NK-92 treated with Interleukin-12 subunit alpha and Interleukin-12 subunit beta, amount 100 ng/mL, for 24 hours (cell line): ENCODE measurements at regions not wholly inside any gene's neighbourhood (a gene's known extent, or its start where the extent isn't known, plus 50 kb on each side); places are given as distances from the start of the nearest gene placed in this dataset.
A peak's percentile ranks its signal among the peaks of the same experiment; 100 is the strongest.
"Not testable (repeated sequence)": the region's sequence is repeated elsewhere in the genome, so short reads cannot be mapped to it uniquely, and the experiment has no call there.

Source experiments
- DNase-seq: peaks from one replicate; lab custom pipeline; 2025; lab: John Stamatoyannopoulos, UW

DNA sequence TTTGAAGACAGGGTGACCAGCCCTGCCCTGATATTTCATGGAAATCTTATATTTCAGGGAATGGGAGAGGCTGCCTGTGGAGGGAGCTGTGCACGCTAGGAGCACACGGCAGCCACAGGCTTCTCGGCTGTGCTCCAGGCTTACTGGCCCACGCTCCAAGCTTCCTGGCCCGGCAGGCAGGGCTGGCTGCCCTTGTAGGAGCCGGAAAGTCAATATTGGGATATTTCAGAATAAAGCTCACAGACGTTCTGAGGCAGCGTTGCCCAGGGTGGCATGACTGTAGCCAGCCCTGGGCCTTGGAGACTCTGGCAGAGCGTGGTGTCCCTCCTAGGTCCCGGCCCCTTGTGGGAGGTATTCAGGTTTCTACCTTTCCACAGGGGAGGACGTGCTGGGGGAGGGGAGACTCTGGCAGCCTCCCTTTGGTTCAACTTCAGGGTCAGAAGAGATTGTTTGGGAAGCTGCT is 95.6 kb downstream of the NPIPB11 start:
- no peak for DNase-seq

DNA sequence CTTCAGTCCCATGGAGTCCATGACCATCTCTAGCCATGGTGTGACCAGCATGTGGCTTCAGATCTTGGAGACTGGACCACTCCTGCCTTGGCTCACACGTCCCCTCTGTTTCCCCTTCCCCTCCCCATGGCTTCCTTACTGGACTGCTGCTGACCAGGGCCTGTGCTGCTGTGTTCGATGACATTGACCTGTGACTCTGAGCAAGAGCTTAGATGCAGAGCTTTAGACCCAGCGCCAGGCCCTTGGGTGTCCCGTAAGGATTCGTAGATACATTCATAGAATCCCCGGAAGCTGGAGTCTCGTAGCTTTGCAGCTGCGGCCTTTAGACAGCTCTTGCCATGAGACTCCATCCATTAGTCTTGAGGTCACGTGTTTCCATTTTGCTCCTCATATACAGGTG is 96.3 kb downstream of the NPIPB11 start:
- not testable (repeated sequence) for DNase-seq

DNA sequence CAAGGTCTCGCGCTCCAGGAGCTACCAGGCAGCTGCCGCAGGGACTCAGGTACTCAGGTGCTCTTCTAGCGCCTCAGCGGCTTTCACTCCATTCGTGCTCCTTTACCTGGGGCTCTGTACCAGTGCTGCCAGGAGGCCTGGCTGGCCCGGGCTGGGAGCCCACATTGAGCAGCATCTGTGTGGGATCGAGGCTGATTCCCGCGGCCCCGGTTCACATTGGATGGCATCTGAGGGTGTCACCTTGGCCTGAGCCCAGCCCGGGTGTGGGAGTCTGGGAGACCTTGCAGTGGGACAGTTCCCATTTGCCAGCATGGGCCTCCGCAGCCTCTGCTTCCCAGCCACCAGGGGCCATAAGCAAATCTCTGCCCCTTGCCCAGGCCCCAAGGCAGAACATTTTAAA is 96.9 kb downstream of the NPIPB11 start:
- DNase-seq: not testable (repeated sequence)

DNA sequence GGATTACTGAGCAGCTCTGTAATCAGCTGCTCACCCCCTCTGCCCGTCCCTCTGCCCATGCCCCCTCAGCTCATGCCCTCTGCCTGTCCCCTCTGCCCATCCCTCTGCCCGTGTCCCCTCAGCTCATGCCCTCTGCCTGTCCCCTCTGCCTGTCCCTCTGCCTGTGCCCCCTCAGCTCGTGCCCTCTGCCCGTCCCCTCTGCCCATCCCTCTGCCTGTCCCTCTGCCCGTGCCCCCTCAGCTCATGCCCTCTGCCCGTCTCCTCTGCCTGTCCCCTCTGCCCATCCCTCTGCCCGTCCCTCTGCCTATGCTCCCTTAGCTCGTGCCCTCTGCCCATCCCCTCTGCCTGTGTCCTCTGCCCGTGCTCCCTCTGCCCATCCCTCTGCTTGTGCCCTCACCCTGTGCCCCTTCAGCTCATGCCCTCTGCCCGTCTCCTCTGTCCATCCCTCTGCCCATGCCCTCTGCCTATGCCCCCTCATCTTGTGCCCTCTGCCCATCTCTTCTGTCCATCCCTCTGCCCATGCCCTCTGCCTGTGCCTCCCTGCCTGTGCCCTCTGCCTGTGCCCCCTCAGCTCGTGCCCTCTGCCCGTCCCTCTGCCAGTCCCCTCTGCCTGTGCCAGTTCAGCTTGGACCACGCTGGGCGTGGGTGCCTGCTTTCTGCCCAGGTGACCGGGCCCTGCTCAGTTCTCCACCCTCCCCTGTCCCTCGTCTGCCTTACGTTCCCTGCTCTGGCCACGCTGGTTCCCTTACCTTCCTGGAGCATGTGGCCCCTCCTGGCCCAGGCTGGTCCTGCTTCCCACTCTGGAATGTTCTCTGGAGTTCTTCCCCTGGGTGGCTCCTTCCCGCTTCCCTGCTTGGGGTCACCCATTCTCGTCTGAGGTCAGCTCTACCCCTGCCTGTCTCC is 97.6 kb downstream of the NPIPB11 start:
- no peak for DNase-seq

DNA sequence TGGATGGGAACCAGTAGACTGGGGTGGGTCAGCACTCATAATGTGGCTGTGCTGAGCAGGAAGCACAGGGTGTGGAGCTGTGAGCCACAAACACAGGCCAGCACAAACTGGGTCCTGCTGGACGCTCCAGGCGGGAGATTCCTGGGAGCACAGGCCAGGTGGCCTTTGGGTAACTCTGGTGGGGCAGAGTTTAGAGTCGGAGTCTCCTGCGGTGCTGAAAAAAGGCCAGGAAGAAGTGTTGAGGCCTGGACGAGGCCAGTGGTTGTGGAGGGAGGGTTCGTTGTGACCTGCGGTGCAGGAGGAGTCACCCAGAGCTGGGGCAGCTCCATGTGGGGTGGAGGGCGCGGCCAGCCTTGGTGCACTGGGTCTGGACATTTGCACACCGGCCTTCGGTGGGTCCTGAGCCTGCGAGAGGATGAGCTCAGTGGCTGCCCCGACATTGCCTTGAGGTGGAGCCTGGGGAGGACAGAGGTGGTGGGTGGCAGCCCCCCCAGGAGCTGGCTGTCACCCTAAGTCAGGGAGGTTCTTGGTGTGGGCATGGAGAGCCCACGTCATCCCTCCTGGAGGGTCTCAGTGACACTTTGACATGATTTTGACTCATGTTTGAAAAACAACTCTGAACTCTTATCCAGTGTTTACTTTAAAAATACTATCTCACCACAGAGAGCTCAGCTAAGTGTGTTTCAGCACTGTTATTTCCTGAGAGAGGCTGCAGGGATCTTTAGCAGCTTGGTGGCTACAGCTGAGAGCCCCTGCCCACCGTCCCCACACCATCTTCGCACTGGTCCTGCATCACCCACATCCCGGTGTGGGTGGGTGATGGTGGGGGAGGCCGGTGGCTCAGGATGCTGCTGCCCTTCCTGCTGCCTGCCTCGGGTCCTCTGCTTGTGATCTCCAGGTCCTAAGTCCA is 98.7 kb downstream of the NPIPB11 start:
- DNase-seq: no peak

DNA sequence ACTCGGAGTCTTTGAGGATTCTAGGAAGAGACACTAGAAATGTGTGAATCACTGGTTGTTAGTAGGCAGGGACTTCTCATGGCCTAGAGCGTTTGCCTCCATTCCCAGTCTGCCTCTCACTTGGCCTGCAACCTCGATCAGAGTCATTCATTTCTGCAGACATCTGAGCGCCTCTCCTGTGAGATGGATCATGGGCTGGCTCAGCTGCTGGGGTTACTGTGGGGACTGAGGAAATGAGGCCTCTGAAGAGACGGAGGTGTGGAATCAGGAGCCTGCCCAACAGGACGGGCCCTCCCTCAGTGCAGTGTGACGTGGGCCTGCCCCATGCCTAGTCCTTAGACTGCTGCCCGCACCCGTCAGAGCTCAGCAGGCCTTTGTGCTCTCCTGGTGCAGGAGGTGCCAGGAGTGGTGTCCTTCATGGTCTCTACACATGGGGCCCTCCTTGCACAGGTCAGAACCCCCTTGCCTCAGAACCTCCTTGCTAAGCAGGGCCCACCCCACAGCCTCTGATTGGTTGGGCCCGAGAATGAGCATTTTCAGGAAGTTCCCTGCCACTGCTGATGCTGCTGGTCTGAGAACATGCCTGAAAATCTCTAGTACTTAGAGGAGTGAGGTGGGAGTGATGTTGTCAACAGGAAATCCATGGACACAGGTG is 99.4 kb downstream of the NPIPB11 start:
- DNase-seq: no peak

DNA sequence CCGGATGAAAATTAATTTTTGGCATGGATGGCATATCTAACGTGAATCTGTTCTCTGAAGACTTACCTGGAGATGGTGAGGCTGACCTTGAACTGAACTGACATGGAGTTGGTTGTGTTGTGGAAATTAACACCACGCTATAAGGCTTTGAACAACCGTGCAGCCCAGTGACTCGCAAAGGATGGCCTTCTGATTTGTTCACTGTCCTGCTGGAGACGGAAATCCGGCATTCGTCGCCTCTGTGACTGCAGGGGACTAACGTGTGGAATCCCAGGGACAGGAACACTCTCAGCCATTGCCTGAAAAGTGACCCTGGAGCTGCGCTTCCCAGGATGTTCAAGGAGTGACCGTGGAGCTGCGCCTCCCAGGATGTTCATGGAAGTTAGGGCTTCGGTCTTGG is 100.3 kb downstream of the NPIPB11 start:
- DNase-seq: no peak

DNA sequence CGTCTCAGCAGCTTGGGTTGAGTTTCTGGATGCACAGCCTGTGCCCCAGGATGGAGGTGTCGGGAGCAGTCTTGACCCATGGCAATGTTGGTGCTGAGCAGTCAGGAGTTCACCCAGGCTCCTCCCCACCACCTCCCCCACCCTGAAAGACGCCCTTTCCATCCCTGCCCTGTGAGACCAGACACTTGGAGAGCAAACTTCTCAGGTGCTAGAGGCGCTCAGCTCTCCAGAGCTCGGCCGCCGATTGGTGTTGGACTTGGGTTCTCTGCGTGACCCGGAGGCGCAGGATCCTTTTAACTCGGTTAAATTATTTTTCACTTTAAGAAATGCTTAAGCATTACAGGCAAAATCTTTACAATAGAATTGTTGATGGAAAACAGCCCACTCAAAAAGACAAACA is 101.5 kb downstream of the NPIPB11 start:
- DNase-seq: not testable (repeated sequence)

DNA sequence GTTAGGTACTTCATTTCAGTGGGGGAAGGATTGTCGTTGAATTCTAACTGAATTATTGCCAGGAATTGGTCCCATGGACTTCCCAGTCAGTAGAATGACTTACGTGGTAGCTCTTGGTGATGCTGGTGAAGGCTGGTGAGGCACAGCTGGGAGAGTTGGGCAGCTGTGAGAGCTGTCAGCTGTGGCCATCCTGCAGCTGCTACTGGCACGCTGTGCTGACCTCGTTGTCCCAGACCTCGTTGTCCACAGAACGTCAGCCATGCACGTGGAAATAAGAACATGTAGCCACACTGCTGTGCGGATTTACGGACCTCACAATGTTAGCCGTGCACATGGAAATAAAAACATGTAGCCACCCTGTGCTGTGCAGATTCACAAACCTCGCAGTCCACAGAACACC is 102.3 kb downstream of the NPIPB11 start:
- DNase-seq: no peak

DNA sequence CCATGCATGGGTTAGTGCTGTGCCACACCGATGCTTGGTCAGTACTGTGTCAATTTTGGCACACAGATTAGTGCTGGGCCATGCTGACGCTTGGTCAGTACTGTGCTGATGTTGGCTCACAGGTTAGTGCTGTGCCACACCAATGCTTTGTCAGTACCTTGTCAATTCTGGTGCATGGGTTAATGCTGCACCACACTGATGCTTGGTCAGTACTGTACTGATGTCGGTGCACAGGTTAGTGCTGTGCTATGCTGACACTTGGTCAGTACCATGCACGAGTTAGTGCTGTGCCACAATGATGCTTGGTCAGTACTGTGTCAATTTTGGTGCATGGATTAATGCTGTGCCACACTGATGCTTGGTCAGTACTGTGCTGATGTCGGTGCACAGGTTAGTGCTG is 103.0 kb downstream of the NPIPB11 start:
- DNase-seq: no peak

DNA sequence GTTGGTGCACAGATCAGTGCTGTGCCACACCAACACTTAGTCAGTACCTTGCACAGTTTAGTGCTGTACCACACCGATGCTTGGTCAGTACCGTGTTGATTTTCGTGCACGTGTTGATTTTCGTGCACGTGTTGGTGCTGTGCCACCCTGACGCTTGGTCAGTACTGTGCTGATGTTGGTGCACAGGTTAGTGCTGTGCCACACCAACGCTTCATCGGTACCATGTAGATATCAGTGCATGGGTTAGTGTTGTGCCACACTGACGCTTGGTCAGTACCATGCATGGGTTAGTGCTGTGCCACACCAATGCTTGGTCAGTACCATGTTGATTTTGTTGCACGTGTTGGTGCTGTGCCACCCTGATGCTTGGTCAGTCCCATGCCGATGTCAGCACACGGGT is 103.5 kb downstream of the NPIPB11 start:
- DNase-seq: no peak

DNA sequence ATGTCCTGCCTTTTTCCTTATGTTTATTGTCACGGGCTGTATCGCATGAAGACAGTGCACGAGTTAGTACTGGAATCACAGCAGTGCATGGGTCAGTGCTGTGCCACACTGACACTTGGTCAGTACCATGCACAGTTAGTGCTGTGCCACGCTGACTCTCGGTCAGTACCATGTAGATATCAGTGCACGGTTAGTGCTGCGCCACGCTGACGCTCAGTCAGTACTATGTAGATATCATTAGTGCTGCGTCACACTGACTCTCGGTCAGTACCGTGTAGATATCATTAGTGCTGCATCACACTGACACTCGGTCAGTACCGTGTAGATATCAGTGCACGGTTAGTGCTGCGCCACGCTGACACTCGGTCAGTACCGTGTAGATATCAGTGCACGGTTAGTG is 104.1 kb downstream of the NPIPB11 start:
- not testable (repeated sequence) for DNase-seq

DNA sequence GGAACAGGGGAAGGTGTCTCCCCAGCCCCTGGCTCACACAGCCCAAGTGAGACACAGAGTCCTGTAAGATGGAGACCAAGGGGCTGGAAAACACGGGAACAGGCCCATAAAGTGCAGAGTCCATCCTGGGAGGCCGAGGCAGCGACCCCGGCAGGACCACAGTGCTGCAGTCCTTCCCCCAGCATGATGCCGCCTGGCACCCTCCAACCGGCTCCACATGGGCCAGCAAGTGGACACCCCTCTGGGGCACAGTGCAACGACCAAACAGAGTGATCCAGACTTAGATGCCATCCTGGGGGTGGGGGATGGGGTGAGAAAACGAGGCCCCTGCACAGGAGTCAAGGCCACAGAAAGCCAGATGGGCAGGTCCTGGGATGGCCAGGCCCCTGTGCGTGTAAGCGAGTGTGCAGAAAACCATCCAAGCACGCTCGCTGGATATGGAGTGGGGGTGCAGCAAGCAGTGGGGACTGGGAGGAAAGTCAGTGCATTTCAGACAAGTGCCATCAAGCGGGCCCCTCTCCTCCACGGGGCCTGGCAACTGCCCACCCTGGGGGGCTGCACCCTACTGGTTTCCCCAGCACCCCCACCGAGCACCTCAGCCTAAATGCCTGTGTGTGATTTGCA is 104.7 kb downstream of the NPIPB11 start:
- not testable (repeated sequence) for DNase-seq

DNA sequence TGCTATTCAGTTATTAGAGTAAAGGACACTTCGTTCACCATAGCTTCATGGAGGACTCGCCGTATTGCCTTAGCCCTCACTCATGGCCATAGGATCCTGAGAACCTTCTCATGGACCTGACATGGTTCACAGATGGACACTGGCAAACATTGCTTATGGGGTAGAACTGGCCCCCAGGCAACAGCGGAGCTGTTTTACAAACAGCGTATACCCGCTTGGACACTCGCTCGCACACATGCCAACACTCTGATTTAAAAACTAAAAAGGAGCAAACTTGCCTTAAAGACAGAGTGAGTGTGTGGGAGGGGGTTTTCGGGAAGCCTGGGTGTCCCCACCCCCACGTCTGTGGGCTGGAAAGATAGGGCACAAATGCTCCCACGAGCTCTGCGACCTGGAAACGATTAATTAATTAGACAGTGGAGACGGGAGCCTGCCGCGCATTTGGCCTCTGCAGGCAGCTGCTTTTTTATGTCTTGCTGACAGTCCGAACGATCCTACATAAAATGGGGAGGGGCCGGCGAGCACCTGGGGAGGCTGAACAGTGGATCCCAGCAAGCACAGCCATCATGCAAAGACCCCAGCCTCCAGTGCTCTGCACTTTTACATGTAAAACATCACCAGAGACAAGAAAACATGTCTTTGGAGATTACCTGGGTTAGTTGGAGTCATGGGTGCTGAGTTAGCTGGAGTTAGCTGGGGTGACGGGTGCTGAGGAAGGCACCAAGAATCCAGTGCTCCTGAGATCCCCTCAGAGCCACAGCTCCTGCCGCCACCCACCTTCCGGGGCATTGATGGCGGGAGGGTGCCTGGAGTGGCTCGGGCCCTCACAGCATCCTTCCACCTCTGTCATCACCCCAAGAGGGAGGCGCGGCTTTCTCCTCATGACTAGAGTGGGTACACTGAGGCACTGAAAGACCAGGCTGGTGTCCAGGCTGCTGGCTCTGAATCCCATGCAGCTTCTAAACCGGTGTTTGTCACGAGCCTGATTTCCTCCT is 105.7 kb downstream of the NPIPB11 start:
- not testable (repeated sequence) for DNase-seq

DNA sequence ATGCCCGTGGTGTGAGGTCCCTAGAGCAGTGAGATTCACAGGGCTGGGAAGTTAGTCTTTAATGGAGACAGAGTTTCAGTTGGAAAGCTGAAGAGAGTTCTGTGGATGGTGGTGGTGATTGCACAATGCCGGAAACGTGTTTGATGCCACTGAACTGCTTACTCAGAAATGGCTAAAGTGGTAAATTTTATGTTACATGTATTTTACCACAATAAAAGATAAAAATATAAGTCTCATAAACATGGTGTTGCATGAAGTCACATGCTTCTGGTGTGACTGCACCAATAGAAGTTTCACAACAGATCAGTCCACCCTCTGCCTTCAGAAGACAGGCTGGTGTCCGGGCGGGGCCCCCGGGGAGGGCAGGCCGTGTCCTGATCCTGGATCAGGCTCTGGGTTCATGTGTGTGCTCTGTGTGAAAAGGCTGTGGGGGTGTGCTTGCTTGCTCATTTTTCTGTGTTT is 106.5 kb downstream of the NPIPB11 start:
- DNase-seq: peak; percentile 30

DNA sequence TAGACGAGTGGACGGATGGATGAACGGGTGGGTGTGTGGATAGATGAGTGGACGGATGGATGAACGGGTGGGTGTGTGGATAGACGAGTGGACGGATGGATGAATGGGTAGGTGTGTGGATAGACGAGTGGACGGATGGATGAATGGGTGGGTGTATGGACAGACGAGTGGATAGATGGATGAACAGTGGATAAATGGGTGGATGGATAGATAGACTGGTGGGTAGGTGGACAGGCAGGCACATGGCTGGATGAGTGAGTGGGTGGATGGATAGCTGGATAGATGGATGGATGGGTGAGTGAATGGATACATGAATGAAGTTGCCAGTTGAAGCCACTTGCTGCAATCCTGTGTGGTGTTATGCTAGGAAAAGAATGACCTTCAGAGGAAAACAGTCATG is 107.5 kb downstream of the NPIPB11 start:
- DNase-seq: not testable (repeated sequence)

DNA sequence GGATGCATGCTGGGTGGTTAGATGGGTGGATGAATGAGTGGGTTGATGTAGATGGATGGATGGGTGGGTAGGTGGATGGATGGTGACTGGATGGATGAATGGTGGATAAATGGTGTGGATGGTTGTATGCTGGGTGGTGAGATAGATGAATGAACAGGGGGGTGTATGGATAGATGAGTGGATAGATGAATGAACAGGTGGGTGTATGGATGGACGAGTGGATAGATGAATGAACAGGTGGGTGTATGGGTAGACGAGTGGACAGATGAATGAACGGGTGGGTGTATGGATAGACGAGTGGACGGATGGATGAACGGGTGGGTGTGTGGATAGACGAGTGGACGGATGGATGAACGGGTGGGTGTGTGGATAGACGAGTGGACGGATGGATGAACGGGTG is 108.2 kb downstream of the NPIPB11 start:
- not testable (repeated sequence) for DNase-seq

DNA sequence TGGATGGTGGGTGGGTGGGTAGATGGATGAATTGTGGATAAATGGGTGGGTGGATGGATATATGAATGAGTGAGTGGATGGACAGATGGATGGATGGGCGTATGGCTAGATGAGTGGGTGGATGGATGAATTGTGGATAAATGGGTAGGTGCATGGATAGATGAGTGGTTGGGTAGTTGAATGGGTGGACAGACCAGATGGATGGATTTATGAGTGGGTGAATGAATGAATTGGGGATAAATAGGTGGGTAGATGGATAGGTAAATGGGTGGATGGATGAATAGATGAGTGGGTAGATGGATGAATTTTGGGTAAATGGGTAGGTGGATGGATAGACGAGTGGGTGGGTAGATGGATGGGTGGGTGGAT is 108.7 kb downstream of the NPIPB11 start:
- not testable (repeated sequence) for DNase-seq

DNA sequence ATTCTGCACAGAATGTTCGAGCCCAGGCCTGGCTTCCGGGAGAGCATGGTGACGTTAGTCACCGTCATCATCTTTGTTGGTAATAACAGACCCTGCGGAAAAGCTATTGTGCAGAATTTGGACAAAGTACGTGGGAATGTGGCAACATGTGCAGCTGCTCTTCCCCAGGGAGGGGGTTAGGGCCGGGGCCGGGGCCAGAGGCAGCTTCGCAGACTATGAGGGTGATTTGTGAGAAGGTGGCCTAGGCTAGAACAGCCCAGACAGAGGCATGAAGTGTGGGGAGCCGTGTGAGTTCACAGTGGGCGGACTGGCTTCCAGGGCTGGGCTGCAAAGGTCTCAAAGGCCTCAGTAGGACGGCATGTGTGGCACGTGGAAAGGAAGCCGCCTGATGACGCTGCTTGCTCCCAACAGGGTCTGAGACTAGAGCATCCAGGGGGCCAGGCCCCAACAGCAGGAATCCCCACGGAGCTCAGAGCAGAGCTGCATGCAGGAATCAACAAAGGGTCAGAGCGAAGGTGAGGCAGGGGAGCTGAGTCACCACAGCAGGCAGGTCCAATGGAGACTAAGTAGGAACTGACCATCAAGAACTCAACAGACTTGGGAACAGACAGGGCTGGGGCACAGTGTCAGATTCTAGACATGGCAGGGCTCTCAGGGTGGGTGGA is 109.2 kb downstream of the NPIPB11 start:
- DNase-seq: not testable (repeated sequence)

DNA sequence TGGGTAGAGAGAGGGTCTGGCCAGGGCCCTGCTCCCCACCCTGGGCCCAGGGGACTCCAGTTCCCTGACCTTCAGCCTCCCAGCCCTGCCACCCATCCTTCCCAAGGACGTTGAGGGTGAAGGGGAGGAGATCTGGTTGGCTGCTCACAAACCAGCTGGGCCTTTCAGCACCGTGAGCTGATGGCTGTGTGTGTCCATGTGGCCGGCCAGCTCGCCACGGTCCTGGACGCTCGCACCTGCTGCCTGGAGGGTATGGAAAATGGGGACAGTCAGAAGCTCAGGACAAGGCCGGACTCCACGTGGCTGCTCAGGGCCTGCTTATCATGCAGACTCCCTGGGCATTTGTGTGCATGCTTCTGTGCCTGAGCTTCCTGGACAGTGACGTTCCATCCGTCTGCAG is 110.3 kb downstream of the NPIPB11 start:
- DNase-seq: not testable (repeated sequence)
